ENCODE measurements at regions not wholly inside any gene's neighbourhood (a gene's known extent, or its start where the extent isn't known, plus 50 kb on each side); places are given as distances from the start of the nearest gene placed in this dataset.

DNA sequence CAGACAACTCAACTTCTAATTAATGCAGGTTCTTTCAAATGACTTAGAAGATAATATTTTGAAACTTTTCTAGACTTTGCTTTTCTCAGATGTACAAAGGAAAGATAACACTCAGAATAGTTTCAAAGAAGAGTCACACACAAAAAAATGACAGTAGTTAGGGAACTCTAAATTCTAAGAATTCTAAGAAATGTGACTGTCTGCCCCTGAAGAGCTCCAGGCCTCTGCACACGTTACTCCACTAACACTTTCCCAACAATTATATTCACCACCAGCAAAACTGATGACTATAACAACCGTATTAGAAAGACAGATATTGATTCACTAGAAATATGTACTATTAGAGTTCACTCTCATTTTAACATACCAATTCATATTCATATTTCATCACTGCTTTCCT, 133.3 kb upstream of the SMLR1 start:
- no peaks in the 10 kb centered on the region for H3K4me1 ChIP-seq (ENCODE audit: control insufficient read depth in 4 of 4, insufficient read depth in 4 of 4, low read length in 3 of 4)
- no peak for TF ChIP-seq NR2F2 (IDR thresholded peaks at IDR 0.05)
- TF ChIP-seq, protein P1, sequence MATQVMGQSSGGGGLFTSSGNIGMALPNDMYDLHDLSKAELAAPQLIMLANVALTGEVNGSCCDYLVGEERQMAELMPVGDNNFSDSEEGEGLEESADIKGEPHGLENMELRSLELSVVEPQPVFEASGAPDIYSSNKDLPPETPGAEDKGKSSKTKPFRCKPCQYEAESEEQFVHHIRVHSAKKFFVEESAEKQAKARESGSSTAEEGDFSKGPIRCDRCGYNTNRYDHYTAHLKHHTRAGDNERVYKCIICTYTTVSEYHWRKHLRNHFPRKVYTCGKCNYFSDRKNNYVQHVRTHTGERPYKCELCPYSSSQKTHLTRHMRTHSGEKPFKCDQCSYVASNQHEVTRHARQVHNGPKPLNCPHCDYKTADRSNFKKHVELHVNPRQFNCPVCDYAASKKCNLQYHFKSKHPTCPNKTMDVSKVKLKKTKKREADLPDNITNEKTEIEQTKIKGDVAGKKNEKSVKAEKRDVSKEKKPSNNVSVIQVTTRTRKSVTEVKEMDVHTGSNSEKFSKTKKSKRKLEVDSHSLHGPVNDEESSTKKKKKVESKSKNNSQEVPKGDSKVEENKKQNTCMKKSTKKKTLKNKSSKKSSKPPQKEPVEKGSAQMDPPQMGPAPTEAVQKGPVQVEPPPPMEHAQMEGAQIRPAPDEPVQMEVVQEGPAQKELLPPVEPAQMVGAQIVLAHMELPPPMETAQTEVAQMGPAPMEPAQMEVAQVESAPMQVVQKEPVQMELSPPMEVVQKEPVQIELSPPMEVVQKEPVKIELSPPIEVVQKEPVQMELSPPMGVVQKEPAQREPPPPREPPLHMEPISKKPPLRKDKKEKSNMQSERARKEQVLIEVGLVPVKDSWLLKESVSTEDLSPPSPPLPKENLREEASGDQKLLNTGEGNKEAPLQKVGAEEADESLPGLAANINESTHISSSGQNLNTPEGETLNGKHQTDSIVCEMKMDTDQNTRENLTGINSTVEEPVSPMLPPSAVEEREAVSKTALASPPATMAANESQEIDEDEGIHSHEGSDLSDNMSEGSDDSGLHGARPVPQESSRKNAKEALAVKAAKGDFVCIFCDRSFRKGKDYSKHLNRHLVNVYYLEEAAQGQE (IDR thresholded peaks at IDR 0.05), result no peak
- TF ChIP-seq SP1 (IDR thresholded peaks at IDR 0.05), result no peak
- TF ChIP-seq RAD21 (IDR thresholded peaks at IDR 0.05), result no peak
- TF ChIP-seq FOXA2 (IDR thresholded peaks at IDR 0.05), result no peak
- no peak for TF ChIP-seq HNF4G (IDR thresholded peaks at IDR 0.05)
- TF ChIP-seq EGR1 (IDR thresholded peaks at IDR 0.05; ENCODE audit: low read depth in 2 of 2), result no peak
- H3K27ac ChIP-seq (ENCODE audit: low read depth in 1 of 2, low read length in 2 of 2), result no peak overlapping the region
- no peaks in the 10 kb centered on the region for H3K36me3 ChIP-seq (ENCODE audit: control insufficient read depth in 4 of 4, insufficient read depth in 3 of 4, low read depth in 1 of 4, low read length in 3 of 4)
- H3K4me3 ChIP-seq (ENCODE audit: low read depth in 1 of 3, low read length in 3 of 3), result no peak overlapping the region
- no peak for DNase-seq (ENCODE audit: low spot score)
- WGBS, result 50% methylated on average over 2 of the region's 2 CpGs
- no peak overlapping the region for H3K9ac ChIP-seq (ENCODE audit: low read depth in 1 of 2, low read length in 2 of 2)
- no peaks in the 10 kb centered on the region for H3K9me3 ChIP-seq (ENCODE audit: control insufficient read depth in 4 of 4, low read length in 3 of 4)
- H3K27me3 ChIP-seq (ENCODE audit: control insufficient read depth in 4 of 4, insufficient read depth in 4 of 4, low read length in 3 of 4), result no peaks in the 10 kb centered on the region

DNA sequence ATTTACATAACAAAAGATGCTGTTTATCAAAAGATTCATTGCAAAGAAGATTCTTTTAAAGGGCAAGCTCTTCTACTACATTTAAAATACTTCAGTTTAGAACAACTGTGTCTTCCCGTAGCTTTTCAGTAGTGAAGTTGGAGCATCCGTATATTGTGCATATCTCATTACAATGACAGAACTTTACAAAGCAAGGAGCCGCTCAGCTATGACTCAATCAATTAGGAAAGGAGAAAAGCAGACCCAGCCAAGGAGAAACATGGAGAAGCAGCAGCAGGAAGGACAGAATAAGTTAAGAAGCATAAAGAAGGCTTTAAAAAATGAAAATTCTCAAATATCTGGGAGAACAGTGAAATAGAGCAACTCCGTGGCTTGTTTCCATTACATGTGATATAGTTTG, 132.6 kb upstream of the SMLR1 start:
- DNase-seq (ENCODE audit: low spot score), result no peak
- no peak overlapping the region for H3K9ac ChIP-seq (ENCODE audit: low read depth in 1 of 2, low read length in 2 of 2)
- no peaks in the 10 kb centered on the region for H3K27me3 ChIP-seq (ENCODE audit: control insufficient read depth in 4 of 4, insufficient read depth in 4 of 4, low read length in 3 of 4)
- no peak for TF ChIP-seq TAF1 (conservative IDR thresholded peaks at IDR 0.05)
- no peak for TF ChIP-seq YY1 (IDR thresholded peaks at IDR 0.05)
- TF ChIP-seq NR2F2 (IDR thresholded peaks at IDR 0.05), result no peak
- no peak for TF ChIP-seq SP1 (IDR thresholded peaks at IDR 0.05)
- TF ChIP-seq RXRA (IDR thresholded peaks at IDR 0.05), result no peak
- no peak for TF ChIP-seq HNF4A (conservative IDR thresholded peaks at IDR 0.05)
- TF ChIP-seq, protein P2, sequence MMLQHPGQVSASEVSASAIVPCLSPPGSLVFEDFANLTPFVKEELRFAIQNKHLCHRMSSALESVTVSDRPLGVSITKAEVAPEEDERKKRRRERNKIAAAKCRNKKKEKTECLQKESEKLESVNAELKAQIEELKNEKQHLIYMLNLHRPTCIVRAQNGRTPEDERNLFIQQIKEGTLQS (IDR thresholded peaks at IDR 0.05), result no peak
- TF ChIP-seq, protein P3, sequence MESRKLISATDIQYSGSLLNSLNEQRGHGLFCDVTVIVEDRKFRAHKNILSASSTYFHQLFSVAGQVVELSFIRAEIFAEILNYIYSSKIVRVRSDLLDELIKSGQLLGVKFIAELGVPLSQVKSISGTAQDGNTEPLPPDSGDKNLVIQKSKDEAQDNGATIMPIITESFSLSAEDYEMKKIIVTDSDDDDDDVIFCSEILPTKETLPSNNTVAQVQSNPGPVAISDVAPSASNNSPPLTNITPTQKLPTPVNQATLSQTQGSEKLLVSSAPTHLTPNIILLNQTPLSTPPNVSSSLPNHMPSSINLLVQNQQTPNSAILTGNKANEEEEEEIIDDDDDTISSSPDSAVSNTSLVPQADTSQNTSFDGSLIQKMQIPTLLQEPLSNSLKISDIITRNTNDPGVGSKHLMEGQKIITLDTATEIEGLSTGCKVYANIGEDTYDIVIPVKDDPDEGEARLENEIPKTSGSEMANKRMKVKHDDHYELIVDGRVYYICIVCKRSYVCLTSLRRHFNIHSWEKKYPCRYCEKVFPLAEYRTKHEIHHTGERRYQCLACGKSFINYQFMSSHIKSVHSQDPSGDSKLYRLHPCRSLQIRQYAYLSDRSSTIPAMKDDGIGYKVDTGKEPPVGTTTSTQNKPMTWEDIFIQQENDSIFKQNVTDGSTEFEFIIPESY (IDR thresholded peaks at IDR 0.05), result no peak
- TF ChIP-seq, protein P4, sequence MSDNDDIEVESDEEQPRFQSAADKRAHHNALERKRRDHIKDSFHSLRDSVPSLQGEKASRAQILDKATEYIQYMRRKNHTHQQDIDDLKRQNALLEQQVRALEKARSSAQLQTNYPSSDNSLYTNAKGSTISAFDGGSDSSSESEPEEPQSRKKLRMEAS (IDR thresholded peaks at IDR 0.05), result no peak
- no peaks in the 10 kb centered on the region for H3K36me3 ChIP-seq (ENCODE audit: control insufficient read depth in 4 of 4, insufficient read depth in 3 of 4, low read depth in 1 of 4, low read length in 3 of 4)
- H3K9me3 ChIP-seq (ENCODE audit: control insufficient read depth in 4 of 4, low read length in 3 of 4), result no peaks in the 10 kb centered on the region
- no peak overlapping the region for H3K4me3 ChIP-seq (ENCODE audit: low read depth in 1 of 3, low read length in 3 of 3)
- H3K4me1 ChIP-seq (ENCODE audit: control insufficient read depth in 4 of 4, insufficient read depth in 4 of 4, low read length in 3 of 4), result no peaks in the 10 kb centered on the region
- 91% methylated on average over 4 of the region's 4 CpGs for WGBS
- no peak overlapping the region for H3K27ac ChIP-seq (ENCODE audit: low read depth in 1 of 2, low read length in 2 of 2)

DNA sequence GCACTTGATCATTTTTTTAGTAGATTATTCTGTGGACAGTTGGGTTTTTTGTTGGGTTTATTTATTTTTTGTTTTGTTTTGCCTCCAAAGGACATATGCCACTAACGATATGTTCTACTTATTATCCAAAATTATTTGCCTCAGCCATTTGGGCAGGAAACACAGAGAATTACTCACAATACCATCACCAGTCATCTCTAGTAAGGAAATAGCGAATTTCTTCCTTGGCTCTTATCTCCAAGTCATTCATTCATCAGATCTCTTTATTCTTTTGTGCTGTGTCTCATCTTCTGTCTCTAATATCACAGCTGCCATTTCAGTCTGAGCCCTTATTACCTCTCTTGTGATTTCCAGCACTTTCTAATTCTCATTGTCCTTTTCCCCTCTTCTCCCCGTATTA, 130.4 kb upstream of the SMLR1 start:
- no peaks in the 10 kb centered on the region for H3K27me3 ChIP-seq (ENCODE audit: control insufficient read depth in 4 of 4, insufficient read depth in 4 of 4, low read length in 3 of 4)
- H3K36me3 ChIP-seq (ENCODE audit: control insufficient read depth in 4 of 4, insufficient read depth in 3 of 4, low read depth in 1 of 4, low read length in 3 of 4), result no peaks in the 10 kb centered on the region
- H3K9ac ChIP-seq (ENCODE audit: low read depth in 1 of 2, low read length in 2 of 2), result no peak overlapping the region
- WGBS, result 85% methylated on average over 3 of the region's 3 CpGs
- no peak overlapping the region for H3K4me3 ChIP-seq (ENCODE audit: low read depth in 1 of 3, low read length in 3 of 3)
- no peaks in the 10 kb centered on the region for H3K9me3 ChIP-seq (ENCODE audit: control insufficient read depth in 4 of 4, low read length in 3 of 4)
- no peak overlapping the region for H3K27ac ChIP-seq (ENCODE audit: low read depth in 1 of 2, low read length in 2 of 2)
- TF ChIP-seq YY1 (IDR thresholded peaks at IDR 0.05), result no peak
- TF ChIP-seq GABPA (IDR thresholded peaks at IDR 0.05 in 1 of 2, conservative IDR thresholded peaks at IDR 0.05 in 1 of 2), result no peak
- no peak for TF ChIP-seq JUND (IDR thresholded peaks at IDR 0.05)
- TF ChIP-seq FOXA1 (IDR thresholded peaks at IDR 0.05), result no peak
- TF ChIP-seq, protein P5, sequence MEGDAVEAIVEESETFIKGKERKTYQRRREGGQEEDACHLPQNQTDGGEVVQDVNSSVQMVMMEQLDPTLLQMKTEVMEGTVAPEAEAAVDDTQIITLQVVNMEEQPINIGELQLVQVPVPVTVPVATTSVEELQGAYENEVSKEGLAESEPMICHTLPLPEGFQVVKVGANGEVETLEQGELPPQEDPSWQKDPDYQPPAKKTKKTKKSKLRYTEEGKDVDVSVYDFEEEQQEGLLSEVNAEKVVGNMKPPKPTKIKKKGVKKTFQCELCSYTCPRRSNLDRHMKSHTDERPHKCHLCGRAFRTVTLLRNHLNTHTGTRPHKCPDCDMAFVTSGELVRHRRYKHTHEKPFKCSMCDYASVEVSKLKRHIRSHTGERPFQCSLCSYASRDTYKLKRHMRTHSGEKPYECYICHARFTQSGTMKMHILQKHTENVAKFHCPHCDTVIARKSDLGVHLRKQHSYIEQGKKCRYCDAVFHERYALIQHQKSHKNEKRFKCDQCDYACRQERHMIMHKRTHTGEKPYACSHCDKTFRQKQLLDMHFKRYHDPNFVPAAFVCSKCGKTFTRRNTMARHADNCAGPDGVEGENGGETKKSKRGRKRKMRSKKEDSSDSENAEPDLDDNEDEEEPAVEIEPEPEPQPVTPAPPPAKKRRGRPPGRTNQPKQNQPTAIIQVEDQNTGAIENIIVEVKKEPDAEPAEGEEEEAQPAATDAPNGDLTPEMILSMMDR (IDR thresholded peaks at IDR 0.05; ENCODE audit: low read depth, low read length, missing input control), result no peak
- no peak for TF ChIP-seq HNF4G (IDR thresholded peaks at IDR 0.05)
- TF ChIP-seq RXRA (IDR thresholded peaks at IDR 0.05), result no peak
- no peak for TF ChIP-seq HNF4A (conservative IDR thresholded peaks at IDR 0.05)
- TF ChIP-seq RAD21 (IDR thresholded peaks at IDR 0.05), result no peak
- TF ChIP-seq EGR1 (IDR thresholded peaks at IDR 0.05; ENCODE audit: low read depth in 2 of 2), result no peak
- no peak for DNase-seq (ENCODE audit: low spot score)
- H3K4me1 ChIP-seq (ENCODE audit: control insufficient read depth in 4 of 4, insufficient read depth in 4 of 4, low read length in 3 of 4), result no peaks in the 10 kb centered on the region
